ENCODE measurements at regions not wholly inside any gene's neighbourhood (a gene's known extent, or its start where the extent isn't known, plus 50 kb on each side); places are given as distances from the start of the nearest gene placed in this dataset.
A peak's percentile ranks its signal among the peaks of the same experiment; 100 is the strongest.

DNA sequence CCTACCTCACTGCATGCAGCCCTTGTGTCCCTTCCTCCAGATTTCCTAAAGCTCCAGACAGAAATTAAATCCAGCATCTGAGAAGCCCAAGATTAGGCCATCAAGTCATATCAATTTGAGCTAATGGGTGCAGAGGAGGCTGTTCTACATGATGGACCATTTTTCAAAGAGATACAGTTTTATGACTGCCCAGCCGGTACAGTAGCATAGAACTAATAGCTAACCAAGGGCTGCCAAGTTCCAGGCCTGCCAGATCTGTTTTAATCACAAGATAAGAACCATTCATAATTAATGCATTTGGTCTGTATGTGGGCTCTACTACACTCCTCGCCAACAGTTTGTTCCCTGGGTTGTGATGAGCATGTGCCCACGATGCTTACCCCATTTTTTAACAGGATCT lies 64.9 kb downstream of the PABIR2 start (continued):
- TF ChIP-seq USF1 (IDR thresholded peaks at IDR 0.05; ENCODE audit: borderline replicate concordance, low read depth) (no peak), RFX5 (IDR thresholded peaks at IDR 0.05; ENCODE audit: low read length) (no peak), REST (IDR thresholded peaks at IDR 0.05; ENCODE audit: low read depth, low read length) (no peak), FOXM1 (IDR thresholded peaks at IDR 0.05; ENCODE audit: low read depth) (no peak)

GRCh38 chrX:134727363-134727762 lies 69.1 kb upstream of the PLAC1 start:
- no peak overlapping the region for H3K4me3 ChIP-seq (ENCODE audit: low read depth in 2 of 2, low read length in 1 of 2)
- no peak overlapping the region for H2AFZ ChIP-seq (ENCODE audit: low read depth)
- ChIA-PET POLR2A (no interaction called here), CTCF (no interaction called here)
- 54% methylated on average over 1 of the region's 1 CpG for WGBS (ENCODE audit: low lambda C conversion rate)
- TF ChIP-seq RXRA (IDR thresholded peaks at IDR 0.05; ENCODE audit: borderline replicate concordance, low read depth): no peak
- TF ChIP-seq RAD21 (IDR thresholded peaks at IDR 0.05; ENCODE audit: low read length): peak; percentile 25
- TF ChIP-seq SMC3 (IDR thresholded peaks at IDR 0.05; ENCODE audit: low read depth, low read length): 0 out of 2 replicates have a peak, but pooled peaks have one; percentile 11
- no peak for TF ChIP-seq REST (IDR thresholded peaks at IDR 0.05; ENCODE audit: low read depth, low read length)
- no peak for TF ChIP-seq TEAD4 (IDR thresholded peaks at IDR 0.05; ENCODE audit: borderline replicate concordance, insufficient read depth)
- peak; percentile 23; the same call in 1 of the 2 replicates for TF ChIP-seq CTCF (IDR thresholded peaks at IDR 0.05)
- no peak for DNase-seq
- H3K9ac ChIP-seq: no peak overlapping the region
- H3K9me3 ChIP-seq: no peaks in the 10 kb centered on the region
- no peaks in the 10 kb centered on the region for H3K79me2 ChIP-seq (ENCODE audit: insufficient read depth)
- H4K20me1 ChIP-seq (ENCODE audit: insufficient read depth): no peaks in the 10 kb centered on the region
- H3K9me2 ChIP-seq: no peaks in the 10 kb centered on the region
- H3K27ac ChIP-seq (ENCODE audit: low read depth in 2 of 2, low read length in 1 of 2): no peak overlapping the region
- no peak overlapping the region for H3K4me2 ChIP-seq
- no peaks in the 10 kb centered on the region for H3K36me3 ChIP-seq (replicated peaks in 1 of 2; ENCODE audit: control insufficient read depth in 1 of 2, insufficient read depth in 2 of 2, low read length in 1 of 2)
- peaks cover 0 to 8% of the 10 kb centered on the region in 2 experiments; a peak in 1 of 4 replicates for H3K4me1 ChIP-seq (ENCODE audit: control insufficient read depth in 1 of 2, insufficient read depth in 2 of 2, low read depth in 1 of 2, low read length in 1 of 2)
- peaks cover 4% of the 10 kb centered on the region for H3F3A ChIP-seq (replicated peaks; ENCODE audit: insufficient read depth)
- H3K27me3 ChIP-seq (ENCODE audit: insufficient read depth): no peaks in the 10 kb centered on the region

All from SK-N-SH (cell line).